GM21786 (cell line): ENCODE measurements at regions not wholly inside any gene's neighbourhood (a gene's known extent, or its start where the extent isn't known, plus 50 kb on each side); places are given as distances from the start of the nearest gene placed in this dataset.

Experiments
- ATAC-seq: cut with Tn5 transposase; IDR thresholded peaks from one replicate; pipeline ENCODE4 v1.9.1; 2021; ENCODE audit not compliant: unreplicated experiment

- no peak for ATAC-seq
Measured at GRCh38 chr6:140140891-140141290, 766.4 kb upstream of the CITED2 start.

DNA sequence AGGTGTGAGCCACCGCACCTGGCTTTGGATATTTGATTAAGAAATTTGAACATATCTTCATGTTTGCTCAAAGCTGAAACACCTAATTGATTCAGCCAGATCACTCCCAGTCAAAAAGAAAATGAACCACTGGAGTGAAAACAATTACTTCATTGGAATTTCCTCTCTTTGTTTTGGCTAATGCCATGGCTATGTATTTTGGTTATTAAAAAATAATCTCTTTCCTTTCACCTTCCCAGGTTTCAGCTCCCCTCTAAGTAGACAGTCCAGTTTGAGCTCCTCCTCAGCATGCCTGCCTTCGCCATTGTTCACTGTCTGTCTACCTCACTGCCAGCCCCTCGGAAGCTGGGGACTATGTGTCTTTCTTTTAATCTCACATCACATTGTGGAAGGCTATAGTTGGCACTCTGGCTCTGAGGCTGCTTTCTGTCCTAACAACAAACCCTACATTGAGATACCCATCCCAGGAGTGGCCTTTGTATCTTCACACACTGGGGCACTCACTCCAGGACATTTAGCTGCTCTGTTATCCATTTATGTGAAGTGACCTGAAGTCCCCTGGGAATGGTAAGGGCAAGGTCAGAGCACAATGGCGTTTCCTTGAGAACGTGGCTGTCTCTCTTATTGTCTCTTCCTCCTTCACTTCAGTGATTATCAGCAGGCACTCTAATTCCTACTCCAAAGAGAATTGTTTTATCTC is 764.0 kb upstream of the CITED2 start:
- ATAC-seq = no peak

DNA sequence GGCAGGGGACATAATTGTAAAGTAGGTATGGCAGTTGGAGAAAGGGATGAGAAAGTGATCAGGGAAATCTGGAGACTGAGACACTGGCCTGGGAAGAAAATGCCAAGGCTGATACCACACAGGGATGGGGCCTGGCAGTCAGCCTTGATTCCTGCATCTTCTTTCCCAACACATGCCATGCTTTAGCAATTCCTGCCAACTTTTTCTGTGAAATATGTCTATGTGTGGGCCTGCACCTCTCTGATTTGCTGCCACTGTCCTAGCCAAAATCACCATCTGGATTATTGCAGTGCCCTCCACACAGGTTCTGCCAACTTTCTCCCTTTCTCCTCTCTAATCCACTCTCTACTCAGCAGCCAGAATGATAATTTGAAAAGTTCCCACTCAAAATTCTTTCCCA is 759.8 kb upstream of the CITED2 start:
- no peak for ATAC-seq

DNA sequence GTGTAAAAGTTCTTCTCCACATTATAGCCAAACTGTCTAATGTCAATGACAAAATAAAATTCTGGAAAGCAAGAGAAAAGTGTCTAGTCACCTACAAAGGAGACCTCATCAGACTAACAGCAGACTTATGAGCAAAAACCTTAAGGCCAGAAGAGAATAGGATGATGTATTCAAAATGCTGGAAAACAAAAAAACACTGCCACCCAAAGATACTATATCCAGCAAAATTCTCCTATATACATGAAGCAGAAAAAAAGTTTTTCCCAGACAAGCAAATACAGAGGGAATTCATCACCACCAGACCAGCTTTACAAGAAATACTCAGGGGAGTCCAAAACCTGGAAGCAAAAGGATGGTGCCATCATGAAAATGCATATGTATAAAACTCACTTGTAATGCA is 755.6 kb upstream of the CITED2 start:
- no peak for ATAC-seq

- ATAC-seq = no peak
Measured at GRCh38 chr6:140124498-140124897, 750.0 kb upstream of the CITED2 start.

DNA sequence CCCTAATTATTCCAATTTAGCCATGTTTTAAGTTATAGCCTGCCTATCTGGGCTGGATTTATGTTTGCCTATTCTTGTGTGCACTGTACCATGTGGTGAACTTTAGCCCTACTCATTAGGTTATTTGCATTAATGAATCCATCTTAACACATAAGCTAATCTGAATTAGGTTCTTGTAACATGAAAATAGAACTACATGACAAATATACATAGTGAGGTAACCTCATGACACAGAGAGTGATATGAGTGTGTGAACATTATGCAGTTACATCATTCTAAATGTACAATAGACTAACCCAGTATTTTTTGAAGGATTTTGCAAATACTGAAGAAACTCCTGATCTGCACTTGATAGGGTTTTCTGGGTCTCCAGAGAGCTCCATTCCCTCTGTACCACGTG is 733.7 kb upstream of the CITED2 start:
- no peak for ATAC-seq

- ATAC-seq = no peak
Measured at GRCh38 chr6:140107216-140107615, 732.8 kb upstream of the CITED2 start.

DNA sequence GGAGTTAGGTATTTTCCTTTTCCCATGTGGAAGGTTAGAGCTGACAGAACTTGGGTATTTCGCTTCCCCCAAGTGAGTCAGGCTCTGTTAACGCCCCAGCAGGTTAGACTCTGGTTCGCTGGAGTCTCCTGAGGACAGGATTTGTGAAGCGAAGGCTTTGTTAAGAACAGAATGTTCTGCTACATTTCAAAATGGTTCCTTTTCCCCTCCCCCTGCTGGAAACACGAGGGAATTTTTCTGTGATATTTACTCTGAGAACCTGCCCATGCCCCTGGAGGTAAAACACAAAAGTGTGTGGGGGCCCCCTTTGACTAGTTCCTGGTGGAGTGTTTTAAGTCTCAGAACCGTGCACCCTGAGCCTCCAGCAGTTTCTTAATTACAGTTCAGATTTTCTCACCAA is 731.4 kb upstream of the CITED2 start:
- ATAC-seq = no peak

DNA sequence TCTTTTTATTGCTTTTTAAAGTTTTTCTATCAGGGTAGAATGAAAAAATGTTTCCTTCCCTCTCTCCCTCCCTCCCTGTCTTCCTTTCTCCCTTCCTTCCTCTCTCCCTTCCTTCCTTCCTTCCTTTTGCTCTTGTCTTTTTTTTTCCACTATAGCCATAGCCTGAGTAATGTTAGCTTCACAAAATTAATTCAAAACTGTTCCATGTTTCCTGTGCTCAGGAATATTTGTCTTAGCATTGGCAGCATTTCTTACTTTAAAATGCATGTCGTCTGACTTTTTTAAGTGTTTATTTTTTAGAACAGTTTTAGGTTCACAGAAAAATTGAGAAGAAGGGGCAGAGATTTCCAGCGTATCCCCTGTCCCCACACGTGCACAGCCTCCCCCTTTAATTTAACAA is 730.8 kb upstream of the CITED2 start:
- ATAC-seq = no peak

DNA sequence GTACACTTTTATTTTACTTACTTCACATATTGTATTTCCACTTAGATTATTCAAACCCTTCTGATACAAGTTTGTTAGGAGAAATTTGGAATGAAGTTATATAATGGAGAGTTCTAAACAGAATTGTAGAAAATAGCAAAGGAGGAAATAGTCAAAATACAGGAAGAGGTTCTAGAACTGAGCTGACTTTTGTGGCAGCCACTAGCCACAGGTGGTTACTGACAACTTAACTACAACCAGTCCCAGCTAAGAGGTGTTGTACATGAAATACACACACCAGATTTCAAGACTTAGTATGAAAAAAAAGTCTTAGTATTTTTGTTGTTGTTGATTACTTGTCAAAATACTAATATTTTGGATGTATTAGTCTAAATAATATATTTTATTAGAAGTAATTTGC is 727.4 kb upstream of the CITED2 start:
- no peak for ATAC-seq

- ATAC-seq = no peak
Measured at GRCh38 chr6:140101367-140101766, 726.9 kb upstream of the CITED2 start.

DNA sequence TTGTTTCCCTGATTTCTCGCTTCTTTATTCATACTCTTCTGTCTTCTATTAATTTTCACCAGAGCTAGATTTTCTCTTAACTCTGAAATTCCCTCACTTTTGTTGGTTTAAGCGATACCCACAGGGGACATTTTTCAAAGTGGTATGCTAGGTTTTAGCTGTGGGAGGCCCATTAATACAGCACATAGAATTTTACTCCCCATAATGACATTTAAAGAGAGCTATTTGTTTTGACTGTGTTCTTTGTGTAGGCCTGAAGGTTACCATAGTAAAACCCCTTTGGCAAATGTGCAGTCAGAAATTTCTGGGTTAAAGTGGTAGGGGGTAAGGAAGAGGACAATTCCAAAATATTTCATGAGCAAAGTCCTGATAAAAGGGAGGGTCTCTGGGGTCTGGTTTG is 721.1 kb upstream of the CITED2 start:
- ATAC-seq = no peak

DNA sequence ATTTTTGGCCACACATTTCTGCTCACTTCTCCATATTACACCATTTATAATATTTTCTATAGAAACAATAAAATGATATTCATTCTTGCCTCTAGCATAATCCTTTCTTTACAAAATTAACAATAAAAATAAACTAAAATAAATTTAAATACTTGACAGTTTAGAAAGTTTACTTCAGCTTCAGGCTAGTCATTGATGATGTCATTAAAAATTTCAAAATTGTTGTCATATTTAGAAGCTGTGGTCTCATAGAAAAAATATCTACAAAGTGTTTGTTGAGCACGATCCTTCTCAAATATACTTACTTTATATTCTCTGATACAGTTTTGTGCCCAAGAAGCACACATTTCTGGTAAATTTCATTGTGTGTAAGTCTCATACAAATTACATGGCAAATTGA is 717.4 kb upstream of the CITED2 start:
- no peak for ATAC-seq

- ATAC-seq = no peak
Measured at GRCh38 chr6:140090871-140091270, 716.4 kb upstream of the CITED2 start.

DNA sequence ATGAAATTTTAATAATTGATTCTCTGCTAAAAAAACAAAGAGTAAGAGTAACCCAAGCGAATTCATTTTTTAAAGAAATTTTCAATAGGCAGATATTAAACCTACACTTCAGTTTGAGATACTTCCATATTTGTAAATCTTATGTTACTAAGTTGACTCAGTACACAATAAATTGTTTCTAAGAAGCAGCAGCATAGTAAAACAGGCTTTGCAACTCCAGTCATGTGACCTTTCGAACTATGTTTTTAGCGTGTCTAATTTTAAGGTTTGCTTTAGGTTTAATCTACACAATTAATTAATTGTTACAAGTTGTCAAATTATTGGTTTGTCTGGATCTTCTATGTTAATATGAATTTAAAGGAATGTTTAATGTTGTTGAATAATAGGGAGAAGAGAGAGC is 708.9 kb upstream of the CITED2 start:
- no peak for ATAC-seq

- ATAC-seq = no peak
Measured at GRCh38 chr6:140082867-140083297, 708.4 kb upstream of the CITED2 start.

DNA sequence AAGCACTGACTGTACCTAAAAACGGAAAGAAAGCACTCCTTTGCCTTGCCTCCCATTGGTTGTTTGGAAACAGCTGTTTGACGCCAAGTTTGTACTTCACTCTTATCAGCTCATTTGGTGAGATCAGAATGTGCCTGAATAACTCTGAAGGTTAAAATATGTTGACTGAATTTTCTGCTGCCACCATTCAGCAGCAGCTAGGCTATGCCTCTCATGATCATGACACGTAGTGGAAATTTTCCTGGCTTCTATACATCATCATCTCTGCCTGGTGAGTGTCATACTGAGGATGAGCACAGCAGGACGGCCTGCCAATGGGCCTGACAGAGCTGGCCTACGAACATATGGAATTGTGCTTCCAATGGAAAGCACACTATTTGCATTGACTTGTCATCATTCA is 704.9 kb upstream of the CITED2 start:
- no peak for ATAC-seq

DNA sequence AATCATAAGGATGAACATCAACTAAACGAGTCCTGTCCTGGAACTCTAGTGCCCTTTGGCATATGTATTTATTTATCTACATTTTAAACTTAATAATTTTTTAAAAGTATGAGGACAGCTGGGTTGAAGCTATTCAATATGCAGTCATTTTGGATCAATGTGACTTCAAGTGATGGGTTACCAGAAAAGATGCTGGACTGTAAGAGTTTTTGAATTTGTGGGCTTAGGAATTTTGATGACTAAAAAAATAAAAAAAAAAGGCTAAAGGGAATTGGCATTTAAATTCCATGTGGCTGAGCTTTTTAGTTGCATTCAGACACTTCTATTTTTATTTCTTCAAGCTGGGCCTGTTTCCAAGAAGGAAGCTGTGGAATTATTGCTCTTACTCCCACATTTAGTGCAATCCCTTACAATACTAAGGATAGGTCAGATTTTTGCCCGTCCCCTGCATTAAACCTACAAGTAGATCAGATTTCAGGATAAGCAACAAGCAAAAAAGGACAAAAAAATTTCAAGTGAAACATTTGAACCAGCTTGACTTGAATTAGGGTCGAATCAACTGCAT is 704.2 kb upstream of the CITED2 start:
- ATAC-seq = no peak

- no peak for ATAC-seq
Measured at GRCh38 chr6:140077827-140078560, 703.5 kb upstream of the CITED2 start.

DNA sequence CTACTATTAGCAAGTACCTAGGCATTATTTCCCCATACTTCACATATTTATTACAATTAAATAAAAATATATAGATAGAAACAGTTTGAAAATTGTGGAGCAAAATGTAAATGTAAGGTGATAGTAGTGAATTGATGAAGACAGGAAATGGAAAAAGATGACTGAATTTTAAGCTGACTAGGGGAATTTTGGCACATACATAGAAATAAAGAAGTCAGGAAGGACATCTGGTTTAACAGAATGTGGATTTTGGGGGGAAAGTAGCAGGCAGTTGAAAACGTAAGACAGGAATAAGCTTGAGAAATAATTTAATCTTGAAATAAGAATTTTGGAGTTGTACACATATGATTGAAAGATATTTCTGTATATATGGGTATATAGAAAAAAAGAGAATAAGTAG is 701.7 kb upstream of the CITED2 start:
- no peak for ATAC-seq

DNA sequence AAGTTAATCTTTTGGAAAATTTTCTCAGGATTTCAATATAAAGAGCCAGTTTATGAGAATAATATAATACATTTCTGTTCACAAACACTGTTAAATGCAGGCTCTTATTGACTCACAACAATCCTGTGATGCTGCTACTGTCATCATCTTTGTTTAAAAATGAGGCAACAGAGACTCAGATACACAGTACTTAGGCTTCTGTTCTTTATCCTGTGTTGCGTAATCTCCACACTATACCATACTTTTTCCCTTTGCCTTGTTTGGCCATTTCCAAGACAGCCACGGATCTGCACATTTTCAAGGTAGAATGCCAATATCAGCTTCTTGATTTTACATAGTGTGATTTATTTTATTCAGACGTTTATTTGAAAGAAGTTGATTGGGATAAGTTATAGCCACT is 699.0 kb upstream of the CITED2 start:
- no peak for ATAC-seq

GRCh38 chr6:140071601-140072062 is 697.2 kb upstream of the CITED2 start:
- ATAC-seq = no peak
